SKM-1 (cell line): ENCODE measurements at regions not wholly inside any gene's neighbourhood (a gene's known extent, or its start where the extent isn't known, plus 50 kb on each side); places are given as distances from the start of the nearest gene placed in this dataset.
"Not testable (repeated sequence)": the region's sequence is repeated elsewhere in the genome, so short reads cannot be mapped to it uniquely, and the experiment has no call there.

ENCODE experiments used
- DNase-seq: peaks from one replicate; lab custom pipeline; 2025; ENCODE audit not compliant: unreplicated experiment; lab: John Stamatoyannopoulos, UW

DNA sequence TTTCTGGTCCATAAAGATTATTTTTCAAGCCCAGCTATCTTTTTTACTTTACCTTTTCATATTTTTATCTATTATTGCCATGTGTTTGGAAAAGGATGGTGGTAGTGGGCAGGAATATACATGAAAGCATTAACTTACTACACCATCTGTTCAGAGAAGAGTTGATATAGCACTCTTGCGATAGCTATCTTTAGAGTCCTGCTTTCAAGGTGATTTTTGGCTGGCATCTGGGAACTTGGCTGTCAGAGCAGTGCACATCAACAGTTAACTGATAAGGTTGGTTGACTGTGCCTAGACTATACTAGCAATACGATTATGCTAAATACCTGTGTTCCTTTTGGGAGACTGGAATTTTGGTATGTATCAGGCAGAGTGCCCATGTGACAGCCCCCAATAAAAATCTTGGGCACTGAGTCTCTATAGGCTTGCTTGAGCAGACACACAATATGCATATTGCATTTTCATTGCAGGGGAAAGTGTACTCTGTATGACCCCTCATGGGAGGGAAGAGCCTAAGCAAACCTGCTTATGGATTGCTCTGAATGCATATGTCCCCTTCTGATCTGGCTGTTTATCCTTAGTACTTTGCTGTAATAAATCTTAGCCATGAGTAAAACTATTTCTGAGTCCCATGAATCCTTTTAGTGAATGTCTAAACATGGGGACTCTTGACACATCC is 227.6 kb upstream of the C9orf72 start:
- no peak for DNase-seq

DNA sequence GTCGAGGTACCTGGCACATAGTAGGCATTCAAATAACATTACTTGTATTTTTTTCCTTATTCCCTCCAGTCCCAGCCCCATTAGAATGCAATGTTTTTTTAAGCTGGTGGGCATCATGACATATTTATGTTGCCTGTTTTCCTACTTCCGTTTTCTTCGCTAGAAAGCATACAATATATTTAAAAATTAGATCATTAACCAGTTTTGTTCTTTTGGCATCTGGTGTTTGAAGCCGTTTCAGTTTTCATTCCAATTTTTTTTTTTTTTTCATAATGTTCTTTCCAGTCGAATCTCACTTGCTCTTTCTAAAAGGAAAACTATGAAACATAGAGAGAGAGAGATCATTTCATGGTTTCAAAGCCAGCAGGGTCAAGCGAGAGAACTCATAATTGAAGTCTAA is 228.3 kb upstream of the C9orf72 start:
- DNase-seq: no peak

DNA sequence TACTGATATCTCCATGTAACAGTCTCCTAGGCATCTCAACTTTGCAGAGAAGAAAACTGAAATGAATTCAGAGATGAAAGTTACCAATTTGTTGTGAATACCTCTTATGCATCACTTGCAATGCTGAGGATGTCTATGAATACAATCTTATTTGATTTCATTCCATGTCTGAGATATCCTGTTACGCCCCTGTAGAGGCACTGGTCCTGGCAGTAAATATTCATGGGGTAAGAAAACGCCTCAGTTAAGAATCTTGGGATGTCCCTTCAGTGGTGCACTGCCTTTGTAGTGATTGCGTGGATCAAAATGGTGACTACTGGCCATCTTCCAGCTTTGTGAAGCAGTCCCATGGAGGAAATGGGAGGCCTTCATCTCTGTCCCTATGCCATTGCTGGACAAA is 229.1 kb upstream of the C9orf72 start:
- DNase-seq: no peak

DNA sequence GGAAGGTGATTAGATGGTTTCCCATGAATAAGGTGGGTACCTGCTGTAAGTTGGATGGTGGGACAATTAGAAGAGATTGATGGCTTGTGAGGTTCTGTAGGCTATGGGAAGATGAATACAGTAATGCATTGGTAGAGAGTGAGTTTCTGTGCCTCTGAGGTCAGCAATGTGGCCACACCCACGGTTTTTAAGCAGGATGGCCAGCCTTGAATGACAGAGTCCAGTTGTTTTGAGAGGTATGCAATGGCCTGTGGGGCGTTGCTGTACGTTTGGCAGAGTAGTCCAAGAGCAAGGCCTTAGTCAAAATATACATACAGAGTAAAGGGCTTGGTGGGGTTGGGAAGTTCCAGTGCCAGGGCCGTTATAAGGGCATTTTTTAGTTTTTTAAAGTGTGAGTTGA is 235.6 kb upstream of the C9orf72 start:
- DNase-seq: no peak

DNA sequence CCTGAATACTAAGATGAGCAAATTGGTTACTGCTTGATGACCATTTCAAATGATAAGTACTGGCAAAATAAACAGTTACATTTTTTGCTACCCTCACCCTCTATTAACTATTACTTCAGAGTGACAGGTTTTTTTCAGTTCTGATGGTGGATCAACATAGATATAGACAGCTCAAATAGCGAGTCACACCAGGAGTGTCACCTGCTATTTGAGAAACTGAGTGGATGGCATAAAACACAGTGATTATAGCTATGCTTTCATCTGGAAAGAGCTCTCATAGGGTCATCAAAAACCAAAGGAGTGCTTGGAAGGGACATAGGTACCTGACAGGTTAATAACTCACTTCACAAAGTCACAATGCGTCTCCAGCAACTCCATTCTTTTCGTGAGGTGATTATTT is 244.5 kb upstream of the C9orf72 start:
- DNase-seq: no peak

DNA sequence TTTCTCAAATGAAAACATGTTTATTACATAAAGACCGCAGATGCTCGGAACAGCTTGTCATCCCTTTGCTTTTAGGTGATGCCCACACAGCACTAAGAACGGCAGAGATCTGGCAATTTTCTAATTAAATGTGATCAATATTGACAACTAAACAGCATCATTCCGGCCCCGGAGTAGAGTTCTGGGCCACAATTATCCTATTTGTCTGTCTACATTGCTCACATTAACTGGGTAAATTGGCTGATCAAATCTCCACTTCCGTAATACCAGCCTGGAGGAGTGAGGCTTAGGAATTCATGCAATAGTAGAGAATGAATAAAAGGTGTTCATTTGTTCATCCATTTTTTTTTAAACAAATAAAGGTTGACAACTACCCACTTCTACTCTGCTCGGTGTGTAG is 245.1 kb upstream of the C9orf72 start:
- no peak for DNase-seq

DNA sequence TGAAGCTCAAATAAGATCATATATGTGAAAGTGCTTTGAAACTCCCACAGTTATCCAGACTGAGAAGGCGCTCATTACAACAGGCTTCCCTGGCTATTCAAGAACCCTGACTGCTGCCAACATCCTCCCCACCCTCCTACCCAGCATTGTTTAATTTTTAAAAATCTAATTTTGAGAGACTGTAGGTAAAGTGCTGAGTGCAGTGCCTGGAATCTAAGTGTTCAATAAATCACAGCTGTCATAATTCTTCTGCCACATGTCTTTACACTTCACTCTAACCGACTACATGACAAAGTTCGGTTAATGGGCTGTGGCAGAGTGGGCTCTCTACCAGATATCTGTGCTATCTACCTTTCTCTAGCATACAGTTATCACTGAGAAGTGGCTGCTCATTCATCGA is 255.6 kb upstream of the C9orf72 start:
- no peak for DNase-seq

DNA sequence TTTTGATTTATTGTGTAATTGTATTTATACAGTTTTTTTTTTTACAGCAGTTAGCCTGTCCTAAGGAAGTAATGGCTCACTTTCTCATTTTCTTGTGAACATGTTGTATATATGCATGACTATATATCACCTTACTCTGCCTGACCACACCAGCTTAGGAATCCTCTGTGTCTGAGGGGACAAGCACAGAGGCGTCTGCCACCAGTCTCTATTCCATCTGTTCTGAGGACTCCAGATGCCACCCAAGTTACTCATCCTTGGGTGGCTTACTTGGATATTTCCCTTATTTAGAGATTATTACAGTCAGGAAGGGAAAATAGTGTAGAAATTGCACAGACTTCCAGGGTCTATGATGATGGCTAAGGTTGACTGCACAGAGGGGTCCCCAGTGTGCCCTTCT is 256.3 kb upstream of the C9orf72 start:
- DNase-seq: no peak

DNA sequence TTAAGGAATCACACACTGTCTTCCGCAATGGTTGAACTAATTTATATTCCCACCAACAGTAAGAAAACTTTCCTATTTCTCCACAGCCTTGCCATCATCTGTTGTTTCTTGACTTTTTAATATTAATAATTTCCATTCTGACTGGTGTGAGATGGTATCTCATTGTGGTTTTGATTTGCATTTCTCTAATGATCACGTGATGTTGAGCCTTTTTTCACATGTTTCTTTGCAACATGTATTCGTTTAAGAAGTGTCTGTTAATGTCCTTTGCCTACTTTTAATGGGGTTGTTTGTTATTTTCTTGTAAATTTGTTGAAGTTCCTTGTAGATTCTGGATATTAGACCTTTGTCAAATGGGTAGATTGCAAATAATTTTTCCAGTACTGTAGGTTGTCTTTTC is 258.8 kb upstream of the C9orf72 start:
- DNase-seq: not testable (repeated sequence)

DNA sequence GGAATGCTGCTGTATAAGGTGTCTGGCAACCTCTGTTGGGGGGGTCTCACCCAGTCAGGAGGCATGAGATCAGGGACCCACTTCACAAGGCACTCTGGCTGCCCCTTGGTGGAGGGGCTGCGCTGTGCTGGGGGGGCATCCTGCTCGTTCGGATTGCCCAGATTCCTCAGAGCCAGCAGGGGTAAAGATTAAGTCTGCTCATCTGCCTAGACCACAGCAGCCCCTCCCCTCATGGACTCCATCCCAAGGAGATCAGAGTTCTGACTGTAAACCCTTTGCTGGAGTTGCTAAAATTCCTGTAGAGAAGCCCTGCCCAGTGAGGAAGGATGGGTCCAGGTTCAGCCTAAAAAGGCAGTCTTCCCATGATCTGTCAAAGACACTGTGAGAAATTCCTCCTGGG is 262.0 kb upstream of the C9orf72 start:
- DNase-seq: no peak

DNA sequence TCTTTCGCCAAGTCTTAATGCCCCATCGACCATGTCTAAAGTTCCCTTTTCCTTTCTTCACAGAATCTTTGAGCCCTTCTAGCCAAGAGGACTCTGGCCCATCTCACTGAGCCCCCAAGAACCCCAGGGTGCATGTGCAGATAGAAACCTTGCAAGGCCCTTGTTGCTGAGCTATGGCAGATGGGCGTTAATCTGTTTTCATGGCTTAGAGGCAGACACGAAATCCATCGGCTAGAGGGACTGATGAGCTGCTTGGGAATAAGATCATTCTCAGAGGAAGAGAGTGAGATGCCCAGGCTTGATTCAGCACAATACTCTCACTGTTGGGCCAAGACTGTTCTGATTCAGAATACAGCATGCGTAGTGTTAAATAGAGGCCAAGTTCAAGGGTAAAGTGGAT is 262.5 kb upstream of the C9orf72 start:
- no peak for DNase-seq

DNA sequence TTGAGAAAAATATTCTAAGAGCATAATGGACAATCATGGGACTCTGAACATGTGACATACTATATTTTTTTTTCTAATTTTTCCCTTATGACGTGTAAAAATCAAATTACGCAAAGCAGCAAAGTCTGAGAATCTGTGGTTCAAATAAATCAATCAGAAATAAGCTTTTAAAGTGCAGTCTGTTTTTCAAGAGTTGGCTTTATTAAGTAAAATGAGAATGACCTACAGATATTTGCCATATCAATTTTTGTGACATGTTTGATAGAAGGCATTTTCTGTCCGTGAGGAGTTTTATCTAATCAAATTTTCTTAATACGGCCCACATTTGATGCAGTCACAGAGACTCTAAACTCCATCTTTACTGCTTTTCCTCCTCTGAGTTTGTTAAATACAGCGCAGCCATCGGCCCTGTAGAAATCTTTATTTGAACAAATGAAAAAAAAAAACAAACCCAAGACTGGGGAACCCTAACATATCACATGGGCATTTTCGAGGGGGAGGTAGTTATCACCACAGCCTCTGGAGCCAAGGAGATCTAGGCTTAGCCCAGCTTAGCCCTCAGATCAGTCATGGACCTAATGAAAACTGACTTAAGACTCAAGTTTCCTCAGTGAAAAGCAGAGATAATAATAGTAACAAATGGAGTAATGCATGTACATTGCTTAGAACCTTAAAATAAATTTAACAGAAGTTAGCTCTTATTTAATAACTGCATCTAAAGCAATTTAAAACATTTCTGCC is 263.6 kb upstream of the C9orf72 start:
- DNase-seq: no peak

DNA sequence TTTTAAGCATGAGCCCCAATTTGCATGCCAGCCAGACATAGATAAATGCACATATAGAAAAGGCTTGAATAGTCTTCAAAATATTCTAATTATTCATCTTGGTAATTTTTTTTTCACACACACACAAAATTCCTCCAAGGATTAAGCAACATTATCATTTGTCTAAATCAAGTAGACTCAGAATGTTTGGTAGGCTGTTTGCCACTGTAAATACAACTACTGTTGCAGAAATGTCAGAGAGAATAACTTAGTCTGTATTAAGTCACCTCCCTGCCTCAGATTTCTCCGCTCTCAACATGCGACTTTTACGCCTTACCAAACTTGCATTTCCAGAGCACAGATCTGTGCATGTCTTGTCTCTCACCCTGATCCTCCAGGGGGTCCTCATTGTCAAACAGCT is 265.6 kb upstream of the C9orf72 start:
- DNase-seq: no peak

DNA sequence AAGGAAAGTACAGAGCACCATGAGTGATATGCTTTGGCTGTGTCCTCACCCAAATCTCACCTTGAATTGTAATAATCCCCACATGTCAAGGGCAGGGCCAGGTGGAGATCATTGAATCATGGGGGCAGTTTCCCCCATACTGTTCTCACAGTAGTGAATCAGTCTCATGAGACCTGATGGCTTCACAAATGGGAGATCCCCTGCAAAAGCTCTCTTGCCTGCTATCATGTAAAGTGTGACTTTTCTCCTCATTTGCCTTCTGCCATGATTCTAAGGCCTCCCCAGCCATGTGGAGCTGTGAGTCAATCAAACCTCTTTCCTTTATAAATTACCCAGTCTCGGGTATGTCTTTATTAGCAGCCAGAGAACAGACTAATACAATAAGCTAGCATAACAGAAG is 266.5 kb upstream of the C9orf72 start:
- not testable (repeated sequence) for DNase-seq

DNA sequence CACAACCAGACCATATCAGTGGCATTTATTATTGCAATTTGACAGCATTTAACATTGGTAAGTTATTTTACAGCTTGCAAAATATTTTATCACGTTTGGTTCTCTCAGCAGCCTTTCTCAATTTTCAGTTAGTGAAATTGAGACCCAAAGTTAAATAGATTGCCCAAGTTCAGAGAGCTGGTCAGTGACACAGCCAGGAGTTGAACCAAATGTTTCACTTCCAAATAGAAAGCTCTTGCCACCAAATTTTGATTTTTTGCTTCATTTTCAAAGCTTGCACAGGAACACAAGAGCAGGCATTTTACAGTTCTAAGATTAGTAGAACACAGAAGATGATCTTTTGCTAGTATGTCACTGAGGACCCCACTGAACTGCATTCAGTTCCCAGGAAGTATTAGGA is 271.5 kb upstream of the C9orf72 start:
- DNase-seq: no peak

DNA sequence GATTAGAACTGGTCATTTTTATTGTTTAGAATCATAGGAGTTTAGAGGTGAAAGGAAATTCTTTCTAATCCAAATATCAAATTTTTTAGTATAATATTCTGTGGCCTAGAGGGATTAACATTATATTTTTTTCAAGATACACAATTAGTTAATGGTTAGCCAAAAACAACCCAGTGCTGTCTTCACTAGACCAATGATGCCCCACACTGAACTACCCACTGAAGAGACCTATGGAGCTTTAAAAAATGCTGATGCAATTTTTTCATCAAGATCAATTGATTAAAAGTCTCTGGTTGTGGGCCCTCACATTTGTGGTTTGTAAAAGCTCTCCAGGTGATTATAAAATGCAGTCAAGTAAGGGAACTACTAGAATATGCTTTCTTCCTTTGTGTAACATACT is 274.1 kb upstream of the C9orf72 start:
- no peak for DNase-seq

DNA sequence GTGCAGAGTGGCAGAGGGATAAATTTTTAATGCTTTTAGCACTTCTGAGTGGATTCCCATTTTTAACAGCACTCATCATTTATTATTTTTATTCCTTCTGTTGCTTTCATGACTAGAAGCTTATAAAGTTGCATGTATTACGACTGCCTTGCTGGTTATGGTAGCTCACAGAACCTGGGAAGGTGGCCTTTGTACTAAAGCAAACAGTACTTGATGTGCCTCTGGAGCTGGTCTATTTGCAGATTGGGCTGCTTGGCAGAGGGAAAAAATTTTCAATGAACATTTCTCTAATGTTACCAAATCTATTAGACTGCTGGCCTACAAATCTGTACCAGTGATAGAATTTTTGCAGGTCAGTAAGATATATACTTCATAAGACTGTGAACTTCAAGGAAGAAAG is 274.5 kb upstream of the C9orf72 start:
- DNase-seq: no peak

DNA sequence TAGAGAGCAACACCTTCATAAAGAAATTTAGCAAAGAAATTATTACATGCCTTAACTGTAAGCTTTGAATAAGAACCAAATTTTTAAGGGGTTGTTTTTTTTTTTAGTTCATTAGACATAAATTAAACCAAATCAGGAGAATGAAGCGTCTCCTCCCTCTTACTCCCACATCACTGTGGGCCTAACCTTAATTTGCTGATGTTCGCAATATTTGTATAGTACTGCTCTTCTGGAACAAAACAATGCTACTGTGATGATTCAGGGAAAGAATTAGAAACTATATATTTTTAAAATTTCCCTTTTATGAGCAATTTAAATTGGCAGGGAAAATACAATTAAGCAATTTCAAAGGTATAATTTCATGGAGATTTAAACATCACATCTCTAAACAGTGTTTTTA is 275.0 kb upstream of the C9orf72 start:
- no peak for DNase-seq

DNA sequence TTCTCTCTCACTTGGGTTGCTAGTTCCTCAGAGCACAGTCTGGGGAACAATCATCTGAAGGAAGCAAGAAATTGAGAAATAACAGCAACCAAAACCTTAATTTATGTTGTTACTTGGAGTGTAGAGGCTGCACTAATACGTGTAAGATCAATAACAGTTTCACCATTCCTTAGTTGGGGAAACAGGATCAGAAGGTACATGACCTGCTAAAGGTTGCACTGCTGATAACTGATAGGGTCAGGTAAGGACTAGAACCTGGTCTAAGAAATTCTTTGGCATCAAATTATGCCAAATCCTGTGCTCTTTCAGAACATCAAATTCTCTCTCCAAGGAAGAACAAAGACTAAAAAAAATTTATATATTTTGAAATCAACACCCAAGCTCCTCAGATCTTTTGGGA is 278.6 kb upstream of the C9orf72 start:
- no peak for DNase-seq

DNA sequence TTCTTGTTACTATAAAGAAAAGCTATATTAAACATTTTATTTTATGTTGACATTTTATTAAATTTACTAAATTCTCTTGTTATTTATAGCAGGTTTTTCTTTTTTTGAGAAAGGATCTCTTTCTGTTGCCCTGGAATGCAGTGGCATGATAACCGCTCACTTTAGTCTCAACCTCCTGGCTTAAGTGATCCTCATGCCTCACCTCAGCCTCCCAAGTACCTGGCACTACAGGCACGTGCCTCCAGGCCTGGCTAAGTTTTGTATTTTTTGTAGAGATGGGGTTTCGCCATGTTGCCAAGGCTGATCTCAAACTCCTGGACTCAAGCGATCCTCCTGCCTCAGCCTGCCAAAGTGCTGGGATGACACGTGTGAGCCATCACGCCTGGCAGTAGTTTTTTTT is 280.2 kb upstream of the C9orf72 start:
- DNase-seq: no peak

DNA sequence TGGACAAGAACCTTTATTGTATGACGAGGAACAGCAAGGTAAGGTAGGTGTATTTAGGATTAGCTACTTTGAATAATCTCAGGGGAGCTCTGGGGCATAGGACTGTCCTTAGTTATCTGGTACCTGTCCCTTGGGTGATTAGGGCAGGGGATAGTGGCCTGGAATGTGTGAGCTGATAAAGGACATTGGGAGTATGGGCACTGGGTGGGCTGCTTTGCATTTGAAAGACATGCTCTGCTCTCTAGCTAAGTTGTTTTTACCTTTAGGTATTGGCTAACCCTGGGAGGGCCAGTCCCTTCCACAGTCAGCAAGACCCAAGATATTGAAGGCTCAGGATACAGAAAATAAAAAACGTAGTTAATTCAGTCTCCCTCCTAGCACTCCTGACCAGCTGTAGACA is 282.8 kb upstream of the C9orf72 start:
- no peak for DNase-seq

DNA sequence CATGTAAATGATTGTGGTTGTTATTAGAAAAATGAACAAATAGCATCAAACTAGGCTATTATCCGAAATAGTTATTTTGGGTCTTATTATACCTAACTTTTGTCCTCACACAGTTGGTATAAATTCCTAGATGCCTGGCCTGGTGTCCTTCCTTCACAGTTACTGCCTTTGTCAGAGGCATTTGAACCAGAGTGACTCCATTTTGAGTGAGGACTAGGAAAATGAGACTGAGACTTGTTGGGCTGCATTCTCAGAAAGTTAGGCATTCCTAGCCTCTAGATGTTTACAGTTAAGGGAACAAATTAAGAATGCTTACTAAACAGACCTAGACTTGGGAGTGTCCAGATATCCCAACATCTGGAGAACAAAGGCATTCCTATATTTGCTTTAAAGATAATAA is 283.5 kb upstream of the C9orf72 start:
- no peak for DNase-seq

DNA sequence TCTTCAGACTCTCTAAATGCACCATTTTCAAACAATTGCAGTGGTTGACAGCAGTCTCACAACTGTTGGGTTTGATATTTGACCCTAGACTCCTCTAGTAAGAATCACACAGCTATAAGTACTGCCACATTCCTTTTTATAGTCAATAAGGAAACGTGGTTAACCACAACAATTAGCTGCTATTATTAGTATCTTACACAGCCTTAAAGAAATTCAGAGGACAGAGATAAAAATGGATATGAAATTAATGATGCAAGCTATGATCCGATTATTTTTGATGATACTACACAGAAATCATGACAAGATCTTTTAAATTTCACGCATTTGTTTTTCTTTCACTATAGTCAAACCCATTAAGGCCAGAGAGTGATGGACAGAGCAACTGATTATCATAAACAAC is 288.6 kb upstream of the C9orf72 start:
- DNase-seq: no peak
